Bone marrow (tissue), 2 donors: ENCODE measurements at regions not wholly inside any gene's neighbourhood (a gene's known extent, or its start where the extent isn't known, plus 50 kb on each side); places are given as distances from the start of the nearest gene placed in this dataset.

ENCODE experiments used
- DNase-seq, 2 donors: peaks; one replicate each; lab custom pipeline; 2025; lab: John Stamatoyannopoulos, UW

- DNase-seq = no peak
Observed at GRCh38 chr1:208298593-208299269, 54.5 kb upstream of the PLXNA2 start.

GRCh38 chr1:208300084-208300770 lies 56.0 kb upstream of the PLXNA2 start:
- no peak for DNase-seq

- DNase-seq = no peak
Observed at GRCh38 chr1:208302699-208303238, 58.6 kb upstream of the PLXNA2 start.

- DNase-seq = no peak
Observed at GRCh38 chr1:208303743-208304712, 59.8 kb upstream of the PLXNA2 start.

GRCh38 chr1:208308221-208308620 lies 64.0 kb upstream of the PLXNA2 start:
- DNase-seq = no peak

GRCh38 chr1:208309771-208310170 lies 65.6 kb upstream of the PLXNA2 start:
- no peak for DNase-seq

- no peak for DNase-seq
Observed at GRCh38 chr1:208312706-208313105, 68.5 kb upstream of the PLXNA2 start.

GRCh38 chr1:208314431-208314830 lies 70.2 kb upstream of the PLXNA2 start:
- DNase-seq = no peak

- no peak for DNase-seq
Observed at GRCh38 chr1:208318150-208318734, 74.1 kb upstream of the PLXNA2 start.

GRCh38 chr1:208324005-208324404 lies 79.8 kb upstream of the PLXNA2 start:
- DNase-seq = no peak

- no peak for DNase-seq
Observed at GRCh38 chr1:208326033-208326432, 81.8 kb upstream of the PLXNA2 start.

GRCh38 chr1:208329300-208329699 lies 85.1 kb upstream of the PLXNA2 start:
- no peak for DNase-seq

GRCh38 chr1:208332036-208332773 lies 88.0 kb upstream of the PLXNA2 start:
- DNase-seq = no peak

- no peak for DNase-seq
Observed at GRCh38 chr1:208332774-208333126, 88.6 kb upstream of the PLXNA2 start.

- no peak for DNase-seq
Observed at GRCh38 chr1:208333676-208334075, 89.5 kb upstream of the PLXNA2 start.

GRCh38 chr1:208335371-208336136 lies 91.4 kb upstream of the PLXNA2 start:
- DNase-seq = no peak

GRCh38 chr1:208336137-208336518 lies 91.9 kb upstream of the PLXNA2 start:
- no peak for DNase-seq

- DNase-seq = no peak
Observed at GRCh38 chr1:208339911-208340310, 95.7 kb upstream of the PLXNA2 start.

- no peak for DNase-seq
Observed at GRCh38 chr1:208343226-208343625, 99.0 kb upstream of the PLXNA2 start.

GRCh38 chr1:208344202-208344857 lies 100.1 kb upstream of the PLXNA2 start:
- no peak for DNase-seq
